ENCODE measurements at regions not wholly inside any gene's neighbourhood (a gene's known extent, or its start where the extent isn't known, plus 50 kb on each side); places are given as distances from the start of the nearest gene placed in this dataset.
"Not testable (repeated sequence)": the region's sequence is repeated elsewhere in the genome, so short reads cannot be mapped to it uniquely, and the experiment has no call there.

DNA sequence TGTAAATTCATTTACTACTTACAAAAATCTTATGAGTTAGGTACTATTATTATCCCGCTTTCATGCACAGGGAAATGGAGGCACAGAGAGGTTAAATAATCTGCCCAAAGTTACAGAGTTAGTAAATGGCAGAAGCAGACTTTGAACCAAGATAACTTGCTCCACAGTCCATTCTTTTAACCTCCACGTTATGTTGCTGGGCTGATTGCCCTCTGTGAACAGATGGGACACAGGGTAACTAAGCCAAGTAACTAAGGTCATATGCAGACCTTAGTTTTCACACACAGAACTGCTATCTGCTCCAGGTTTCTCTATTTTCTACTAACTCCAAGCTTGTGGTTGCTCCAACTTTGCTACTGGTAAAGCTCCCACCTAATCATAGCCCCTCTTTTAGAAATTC lies 147.1 kb upstream of the IFNG-AS1 start:
- no peak for DNase-seq (ENCODE audit: low spot score)

DNA sequence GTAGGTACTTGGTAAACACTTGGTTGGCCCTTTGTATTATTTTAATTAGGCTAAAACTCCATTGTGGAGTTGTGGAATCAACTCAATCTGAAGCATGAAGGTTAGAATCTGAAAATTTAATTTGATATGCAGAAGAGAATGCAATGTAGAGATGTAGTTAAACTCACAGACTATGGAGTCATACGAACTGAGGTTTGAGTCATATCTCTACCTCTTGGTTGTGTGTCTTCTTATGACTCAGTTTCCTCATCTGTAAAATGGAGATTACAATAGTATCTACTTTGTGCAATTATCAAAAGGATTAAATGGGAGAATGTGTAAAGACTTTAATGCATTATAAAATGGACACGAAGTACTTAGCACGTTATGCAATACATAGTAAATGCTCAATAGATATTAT lies 146.0 kb upstream of the IFNG-AS1 start:
- no peak for DNase-seq (ENCODE audit: low spot score)

DNA sequence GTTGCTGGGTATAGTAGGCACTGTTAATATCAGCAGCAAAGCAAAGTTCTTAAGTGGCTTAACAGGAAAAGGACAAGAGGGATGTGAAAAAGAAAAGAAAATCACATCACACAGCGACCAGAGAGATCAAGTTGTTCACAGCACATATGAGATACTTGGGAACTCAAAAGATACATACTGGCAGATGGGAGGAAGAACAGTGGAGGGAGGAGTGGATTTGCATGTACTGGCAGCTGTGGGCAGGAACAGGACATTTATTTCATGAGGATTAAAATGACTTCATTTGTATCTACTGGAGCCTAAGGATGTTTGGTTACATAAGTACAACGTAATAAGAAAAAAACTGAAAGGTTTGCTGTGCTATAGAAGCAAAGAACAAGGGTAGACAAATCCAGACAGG lies 136.5 kb upstream of the IFNG-AS1 start:
- no peak for DNase-seq (ENCODE audit: low spot score)

DNA sequence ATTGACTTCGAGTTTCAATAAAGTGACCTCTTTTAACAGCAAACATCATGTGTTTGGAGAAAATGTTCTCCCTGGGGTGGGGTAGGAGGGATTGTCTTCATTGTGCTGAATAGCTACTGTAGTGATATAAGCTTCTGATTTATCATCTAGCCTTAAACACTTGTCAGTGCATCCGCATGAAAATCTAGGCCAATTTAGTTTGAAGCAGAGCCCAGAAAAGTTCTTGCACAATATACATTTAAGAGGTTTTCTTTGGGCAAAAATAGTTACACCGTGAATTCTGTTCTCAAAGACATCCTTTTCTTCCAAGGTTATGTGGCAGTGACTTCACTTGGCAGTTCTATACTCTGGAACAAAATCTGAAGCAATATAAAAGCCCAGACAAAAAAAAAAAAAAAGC lies 136.0 kb upstream of the IFNG-AS1 start:
- no peak for DNase-seq (ENCODE audit: low spot score)

DNA sequence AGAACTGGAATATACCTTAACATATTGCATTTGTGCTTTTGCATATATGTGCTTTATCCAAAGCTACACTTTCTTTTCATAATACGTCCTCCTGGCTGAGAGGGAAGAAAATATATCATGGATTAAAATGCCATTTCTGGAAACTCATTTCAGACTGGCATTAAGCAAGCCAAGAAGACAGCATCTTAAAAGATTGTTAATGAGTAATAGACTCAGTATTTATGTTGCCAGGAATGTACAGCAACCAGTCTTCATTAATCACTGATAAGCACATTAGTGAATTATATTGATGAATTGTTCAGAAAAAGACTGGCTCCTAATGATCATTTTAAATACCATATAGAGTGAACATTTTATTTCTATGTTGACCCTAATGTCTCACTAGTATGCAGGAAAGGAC lies 134.9 kb upstream of the IFNG-AS1 start:
- DNase-seq (ENCODE audit: low spot score): no peak

DNA sequence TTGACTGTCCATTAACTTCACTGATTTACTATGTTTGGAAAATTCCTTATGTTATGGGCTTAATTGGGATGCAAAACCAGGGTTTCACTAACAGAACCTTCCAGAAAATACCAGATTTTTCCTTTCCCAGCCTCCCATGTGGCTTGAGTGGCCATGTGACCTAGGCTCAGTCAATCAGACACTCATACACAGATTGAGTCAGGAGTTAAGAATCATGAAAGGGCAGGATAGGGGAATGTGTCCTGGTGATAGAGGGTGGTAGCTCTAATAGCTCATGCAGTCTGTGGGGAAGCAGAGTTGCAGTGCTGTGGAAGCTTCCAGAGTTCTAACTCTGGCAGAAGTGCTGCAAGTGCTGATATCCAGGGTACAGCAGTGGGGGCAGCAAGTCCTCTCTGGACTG lies 134.1 kb upstream of the IFNG-AS1 start:
- no peak for DNase-seq (ENCODE audit: low spot score)

DNA sequence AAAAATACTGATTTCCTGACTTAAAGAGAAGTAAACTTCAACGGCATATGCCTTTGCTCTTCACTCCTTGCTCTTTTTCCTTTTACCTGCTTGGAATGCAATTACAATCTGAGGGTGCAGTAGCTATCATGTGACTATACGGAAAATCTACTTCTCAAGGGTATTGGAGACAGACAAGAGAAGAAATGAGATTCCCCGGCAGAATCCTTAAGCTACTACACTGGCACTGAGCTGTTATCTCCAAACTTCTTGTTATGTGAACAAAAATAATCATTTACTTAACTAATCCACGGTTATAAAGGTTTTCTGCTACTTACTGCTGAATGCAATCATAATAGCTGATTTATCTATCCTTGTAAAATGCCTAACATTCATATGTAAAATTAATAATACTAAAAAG lies 118.0 kb upstream of the IFNG-AS1 start:
- no peak for DNase-seq (ENCODE audit: low spot score)

DNA sequence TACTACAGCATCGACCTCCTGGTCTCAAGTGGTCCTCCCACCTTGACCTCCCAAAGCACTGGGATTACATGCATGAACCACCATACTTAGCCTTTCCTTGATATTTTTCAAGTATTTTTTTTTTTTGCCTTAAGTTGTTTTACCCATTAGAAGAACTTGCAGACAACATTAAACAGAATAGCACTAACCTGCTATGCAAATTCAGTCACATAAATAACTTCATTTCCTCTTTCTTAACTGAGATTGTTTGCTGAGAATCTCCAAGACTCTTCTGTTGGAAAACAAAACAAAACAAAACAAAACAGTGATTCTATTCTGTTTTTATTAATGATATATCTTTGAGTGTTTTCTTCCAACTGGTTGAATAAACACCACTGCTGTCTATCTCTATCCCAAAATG lies 115.9 kb upstream of the IFNG-AS1 start:
- DNase-seq (ENCODE audit: low spot score): no peak

DNA sequence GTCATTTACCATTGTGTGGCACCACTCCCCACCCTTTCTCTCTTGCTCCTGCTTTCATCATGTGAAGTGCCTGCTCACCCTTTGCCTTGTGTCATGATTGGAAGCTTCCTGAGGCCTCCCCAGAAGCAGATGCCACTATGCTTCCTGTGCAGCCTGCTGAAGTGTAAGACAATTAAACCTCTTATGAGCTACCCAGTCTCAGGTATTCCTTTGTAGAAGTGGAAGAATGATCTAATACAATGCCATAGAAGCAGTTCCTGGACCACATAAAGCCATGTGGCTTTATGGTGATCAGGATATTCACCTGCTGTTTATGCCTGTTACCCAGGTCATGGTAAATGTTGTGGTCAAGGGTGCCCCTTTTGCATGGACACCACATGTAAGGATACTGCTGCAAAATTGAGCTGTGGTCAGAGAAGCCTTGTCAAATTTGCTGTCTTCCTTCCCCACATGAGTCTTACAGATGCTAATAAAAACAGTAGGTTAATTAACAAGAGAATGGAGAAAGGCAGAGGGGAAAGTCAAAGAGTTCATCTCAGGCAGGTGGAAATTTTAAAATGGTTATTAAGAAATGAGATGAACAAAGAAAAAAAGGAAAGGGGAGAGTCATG lies 112.8 kb upstream of the IFNG-AS1 start:
- no peak for DNase-seq (ENCODE audit: low spot score)

DNA sequence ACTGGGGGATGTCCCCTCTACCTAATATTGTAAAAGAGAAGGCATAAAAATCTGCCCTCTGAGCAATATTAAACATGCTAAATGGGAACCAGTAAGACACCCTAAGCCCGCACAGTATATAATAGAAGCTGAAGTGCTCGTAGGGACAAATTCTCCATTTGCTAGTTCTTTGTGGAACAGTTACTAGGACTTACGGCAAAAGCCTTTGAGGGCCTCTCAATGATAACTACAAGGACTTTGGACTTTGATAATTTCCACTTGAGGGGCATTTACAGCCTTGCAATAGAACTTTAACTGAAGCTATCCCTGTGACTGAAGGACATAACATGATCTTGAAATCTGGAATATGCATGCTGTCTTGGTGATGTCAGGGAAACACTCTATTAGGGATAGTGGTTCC lies 111.5 kb upstream of the IFNG-AS1 start:
- DNase-seq (ENCODE audit: low spot score): no peak

DNA sequence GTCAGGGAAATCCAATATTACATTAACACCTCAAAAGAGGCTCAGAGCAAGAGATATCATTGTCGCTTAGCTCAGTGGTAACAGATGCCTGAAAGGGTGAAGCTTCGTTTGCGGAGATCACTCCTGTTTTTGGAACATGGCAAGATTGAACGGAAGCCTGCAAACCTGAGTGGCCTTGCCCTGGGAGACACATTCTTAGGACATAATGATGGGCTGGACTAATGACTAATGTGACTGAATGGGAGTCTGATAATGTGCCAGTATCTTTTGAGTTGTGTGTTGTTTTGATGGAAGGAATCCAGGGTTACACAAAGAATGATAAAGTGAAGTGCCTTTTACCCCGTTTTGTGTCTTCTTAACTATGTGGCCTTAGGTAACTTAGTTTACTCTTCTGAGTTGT lies 109.3 kb upstream of the IFNG-AS1 start:
- DNase-seq (ENCODE audit: low spot score): no peak

DNA sequence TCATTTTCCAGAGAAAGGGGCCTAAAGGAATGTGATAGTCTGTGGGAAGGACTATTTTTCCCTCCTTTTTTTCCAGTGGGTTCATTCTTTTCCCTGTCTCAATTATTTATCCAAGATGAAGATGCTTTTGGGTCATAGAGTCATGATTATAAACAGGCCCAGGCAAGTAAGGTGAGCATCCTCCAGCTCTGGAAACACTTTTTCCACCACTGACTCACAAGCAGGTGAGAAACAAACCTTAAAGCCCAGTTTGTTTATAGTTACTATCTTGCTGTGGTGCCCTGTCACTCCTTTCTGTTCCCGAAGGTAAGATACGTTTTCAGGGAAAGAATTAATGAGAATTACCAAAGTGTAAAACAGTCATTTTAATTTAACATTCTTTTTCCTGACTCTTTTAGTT lies 107.7 kb upstream of the IFNG-AS1 start:
- no peak for DNase-seq (ENCODE audit: low spot score)

DNA sequence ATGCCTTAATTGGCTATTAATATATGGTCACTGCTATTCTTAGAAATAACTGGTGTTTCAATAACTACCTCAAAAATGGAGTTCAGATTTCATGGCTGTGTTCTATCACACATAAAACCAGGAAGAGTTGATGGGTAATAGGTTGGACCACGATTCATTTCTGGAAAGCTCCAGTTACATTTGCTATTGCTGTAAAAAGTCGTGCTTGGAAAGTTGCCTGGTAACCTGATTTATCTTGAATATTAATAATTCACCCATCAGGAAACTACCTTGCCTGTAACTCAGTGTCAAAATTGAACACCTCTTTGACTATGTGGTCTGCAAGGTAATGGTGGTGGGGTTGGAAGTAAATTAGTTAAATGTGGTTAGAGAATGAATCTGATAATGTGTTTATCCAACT lies 104.7 kb upstream of the IFNG-AS1 start:
- DNase-seq (ENCODE audit: low spot score): peak; percentile 22

DNA sequence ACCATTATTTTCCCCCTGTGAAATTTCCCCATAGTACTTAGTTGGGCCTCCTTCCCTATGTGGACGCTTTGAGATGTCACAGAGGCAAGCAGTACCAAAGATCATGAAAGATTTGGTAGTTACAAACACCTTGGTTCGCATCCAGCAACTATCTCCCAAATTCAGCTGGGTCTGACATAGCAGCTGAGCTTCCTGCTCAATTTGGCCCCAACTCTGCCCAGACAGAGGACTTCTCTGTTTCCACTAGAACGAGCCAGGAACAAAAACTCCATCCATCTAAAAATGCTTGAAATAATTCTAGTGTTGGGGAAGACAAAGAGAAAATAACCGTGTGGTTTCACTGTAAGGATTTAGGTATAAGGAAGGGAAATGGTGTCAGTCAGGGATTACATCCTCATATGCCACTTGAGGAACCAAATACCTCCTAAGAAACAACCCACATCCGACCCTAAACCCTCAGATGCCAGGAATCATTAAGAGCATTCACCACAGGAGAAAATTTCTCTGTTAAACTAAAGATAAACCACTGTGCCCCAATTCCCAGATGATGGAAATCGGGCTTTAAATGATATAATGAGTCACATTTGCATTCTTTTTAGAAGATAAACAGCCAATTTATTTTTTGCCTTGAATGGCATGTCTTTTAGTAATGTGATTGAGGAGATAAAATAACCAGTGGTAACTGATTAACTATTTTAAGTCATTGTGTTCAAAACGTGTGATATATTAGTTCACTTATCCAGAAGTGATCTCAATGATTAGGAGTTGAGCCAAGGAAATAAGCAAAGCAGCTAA lies 103.7 kb upstream of the IFNG-AS1 start:
- DNase-seq (ENCODE audit: low spot score): no peak

DNA sequence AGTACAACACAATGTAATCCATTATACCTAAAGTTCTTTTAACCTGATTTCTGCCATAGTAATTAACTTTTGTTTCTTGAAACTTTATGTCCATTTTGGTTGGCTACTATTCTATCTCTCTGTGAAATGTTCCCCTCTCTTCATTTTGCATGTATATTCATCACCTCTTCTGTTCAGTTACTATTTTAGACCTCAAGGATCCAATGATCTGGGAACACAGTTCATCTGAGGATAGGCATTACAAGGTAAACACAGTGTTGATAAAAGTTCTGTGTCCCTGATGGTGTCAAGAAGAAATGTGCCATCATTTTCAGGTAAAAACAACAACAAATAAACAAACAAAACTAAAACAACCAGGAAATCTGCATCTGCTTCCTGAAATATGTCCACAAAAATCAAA lies 102.2 kb upstream of the IFNG-AS1 start:
- no peak for DNase-seq (ENCODE audit: low spot score)

DNA sequence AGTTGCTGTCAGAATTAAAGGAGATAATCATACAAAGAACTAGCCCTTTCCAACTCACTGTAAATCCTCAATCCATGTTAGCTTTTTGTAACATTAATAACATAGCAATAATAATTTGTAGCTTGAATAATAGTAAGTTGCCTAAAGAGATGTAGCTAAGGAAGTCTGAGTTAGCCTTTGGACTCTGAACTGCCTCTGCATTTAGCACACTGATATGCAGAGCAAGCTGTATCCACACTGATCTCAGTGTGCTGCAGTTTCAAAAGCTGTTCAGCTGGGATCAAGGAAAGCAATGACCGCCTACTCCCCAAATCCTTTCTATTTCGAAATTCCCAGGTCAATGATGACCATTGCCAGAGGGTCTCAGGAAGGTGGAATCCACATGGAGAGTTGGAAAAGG lies 99.3 kb upstream of the IFNG-AS1 start:
- DNase-seq (ENCODE audit: low spot score): peak; percentile 16

DNA sequence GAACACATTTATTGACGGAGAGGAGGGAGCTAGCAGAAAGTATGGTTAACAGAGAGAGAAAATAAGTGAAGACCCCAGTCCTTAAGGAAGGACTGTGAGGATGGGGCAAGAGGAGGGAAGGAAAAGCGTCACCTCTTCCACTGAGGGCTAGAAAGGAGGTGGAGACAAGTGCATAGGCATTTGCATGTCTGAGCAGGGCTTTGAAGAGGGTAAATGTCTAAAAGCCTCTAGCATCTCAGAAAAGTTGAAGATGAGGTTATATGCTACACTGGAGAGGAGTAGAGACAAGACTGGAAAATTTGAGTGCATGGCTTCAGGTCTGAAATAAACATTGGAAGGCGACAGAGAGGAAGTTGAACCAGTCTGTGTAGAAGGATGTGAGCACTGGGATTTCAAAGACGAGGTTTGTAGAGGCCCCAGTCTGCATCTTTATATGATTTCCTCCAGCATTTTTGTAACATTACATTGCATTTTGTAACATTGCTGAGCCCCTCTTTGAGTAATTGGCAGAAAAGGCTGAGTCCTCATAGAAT lies 98.5 kb upstream of the IFNG-AS1 start:
- DNase-seq (ENCODE audit: low spot score): no peak

DNA sequence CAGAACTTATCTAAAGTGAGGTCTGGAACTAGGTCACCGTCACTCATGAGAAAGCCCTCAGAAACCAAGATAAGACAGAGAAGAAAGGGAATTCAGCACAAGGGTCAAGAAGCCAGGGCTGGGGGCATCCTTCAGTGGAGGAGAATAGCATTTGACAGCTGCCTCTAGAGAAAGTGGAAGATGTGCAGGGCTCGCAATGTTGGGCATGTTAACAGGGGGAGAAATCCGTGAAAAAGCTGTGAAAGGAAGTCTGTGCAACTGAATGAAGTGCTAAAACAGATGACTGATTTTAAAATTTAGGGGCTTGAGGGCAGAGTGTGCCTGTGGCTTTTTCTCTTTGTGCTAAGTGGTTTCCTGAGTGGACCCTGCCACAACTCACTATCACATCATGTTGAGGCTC lies 97.7 kb upstream of the IFNG-AS1 start:
- DNase-seq (ENCODE audit: low spot score): no peak

DNA sequence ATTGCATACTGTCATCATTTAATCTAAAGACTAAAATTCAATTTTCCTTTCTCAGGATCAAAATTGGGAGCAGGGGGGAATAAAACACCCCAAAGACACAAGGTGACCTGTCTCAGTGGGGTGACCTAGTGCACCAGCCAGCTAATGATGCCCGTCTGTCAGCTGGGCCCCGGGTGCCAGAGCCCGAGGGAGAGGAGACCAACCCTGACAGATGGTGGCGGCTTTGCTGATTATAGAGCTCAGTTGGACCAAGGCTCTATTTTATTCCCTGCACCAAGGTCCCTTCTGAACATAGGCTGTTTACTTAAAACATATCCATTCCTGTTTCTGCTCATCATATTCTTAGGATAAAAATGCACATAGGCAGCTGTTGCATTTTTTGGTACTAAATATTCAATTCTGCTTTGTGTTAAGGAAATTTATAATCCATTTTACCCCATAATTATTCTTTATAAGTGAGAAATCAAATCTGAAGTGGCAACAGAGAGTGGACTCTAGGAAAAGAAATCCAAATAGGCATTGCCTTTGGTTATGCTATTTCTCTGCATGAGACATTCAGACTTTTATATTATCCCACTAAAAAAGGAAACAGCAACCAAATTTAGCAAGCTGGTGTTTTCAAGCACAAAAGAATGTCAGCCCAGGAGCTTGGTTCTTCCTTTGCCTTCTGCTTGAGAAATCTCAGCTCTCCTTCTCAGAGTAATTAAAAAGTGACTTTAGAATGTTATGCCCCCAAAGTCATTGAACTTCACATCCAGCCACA lies 96.8 kb upstream of the IFNG-AS1 start:
- DNase-seq (ENCODE audit: low spot score): no peak

DNA sequence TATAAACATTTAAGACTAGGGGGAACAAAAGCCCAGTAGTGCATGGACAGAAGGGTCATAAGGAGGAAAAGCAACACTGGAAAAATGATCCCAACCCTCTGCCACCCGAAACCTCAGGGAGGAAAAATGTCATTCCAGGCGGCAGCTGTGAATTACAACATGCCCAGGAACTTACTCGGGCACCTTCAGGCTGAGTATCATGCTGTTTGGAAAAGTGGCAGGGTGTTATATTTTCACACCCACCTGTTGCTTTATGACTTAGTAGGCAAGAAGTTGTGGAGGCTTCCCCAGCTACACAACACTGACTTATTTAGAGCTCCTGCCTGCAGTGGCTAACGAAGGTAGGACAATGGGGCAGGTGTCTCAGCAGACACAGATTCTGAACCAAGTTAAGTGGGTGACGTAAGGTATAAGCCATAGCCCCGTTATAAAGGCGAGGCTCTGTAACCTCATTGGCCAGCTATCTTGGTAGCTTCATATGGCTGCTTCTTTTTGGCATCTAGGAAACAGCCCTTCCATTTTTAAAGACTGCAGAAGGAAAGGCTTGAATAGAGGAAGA lies 96.1 kb upstream of the IFNG-AS1 start:
- no peak for DNase-seq (ENCODE audit: low spot score)

DNA sequence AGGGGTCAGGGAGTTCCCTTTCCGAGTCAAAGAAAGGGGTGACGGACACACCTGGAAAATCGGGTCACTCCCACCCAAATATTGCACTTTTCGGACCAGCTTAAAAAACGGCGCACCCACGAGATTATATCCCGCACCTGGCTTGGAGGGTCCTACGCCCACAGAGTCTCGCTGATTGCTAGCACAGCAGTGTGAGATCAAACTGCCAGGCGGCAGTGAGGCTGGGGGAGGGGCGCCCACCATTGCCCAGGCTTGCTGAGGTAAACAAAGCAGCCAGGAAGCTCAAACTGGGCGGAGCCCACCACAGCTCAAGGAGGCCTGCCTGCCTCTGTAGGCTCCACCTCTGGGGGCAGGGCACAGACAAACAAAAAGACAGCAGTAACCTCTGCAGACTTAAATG lies 88.8 kb upstream of the IFNG-AS1 start:
- DNase-seq (ENCODE audit: low spot score): not testable (repeated sequence)

DNA sequence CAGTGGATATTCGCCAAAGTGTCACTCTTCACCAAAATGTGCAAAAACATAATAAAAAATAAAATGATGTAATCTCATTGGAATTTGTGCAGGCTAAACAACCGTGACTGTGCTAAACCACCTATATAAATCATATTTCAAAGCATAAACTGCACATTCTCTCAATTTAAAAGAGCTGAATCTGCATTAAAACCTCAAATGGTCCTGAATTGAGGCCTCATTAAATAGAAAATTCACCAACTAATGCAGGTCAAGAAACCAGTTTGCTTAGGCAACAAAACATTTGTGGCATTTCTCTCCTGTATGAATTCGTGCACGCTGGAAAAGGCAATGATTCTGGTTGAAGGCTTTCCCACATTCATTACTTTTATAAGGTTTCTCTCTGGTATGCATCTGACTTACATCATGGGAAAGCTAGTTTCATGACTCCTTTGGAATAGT lies 80.1 kb upstream of the IFNG-AS1 start:
- no peak for DNase-seq (ENCODE audit: low spot score)

All from mucosa of gallbladder (tissue), 1 donor.